T-helper 1 cell treated with Interleukin-12 subunit alpha and Interleukin-12 subunit beta and Interleukin-4 antibody, amounts not matched to agents 30 ng/mL and 1 ng/mL, for 36 hours (primary cell): ENCODE measurements at regions not wholly inside any gene's neighbourhood (a gene's known extent, or its start where the extent isn't known, plus 50 kb on each side); places are given as distances from the start of the nearest gene placed in this dataset.
"Not testable (repeated sequence)": the region's sequence is repeated elsewhere in the genome, so short reads cannot be mapped to it uniquely, and the experiment has no call there.

ENCODE experiments used
- intact Hi-C: fragments of 100-400 bp; cut with micrococcal nuclease; formaldehyde crosslinking; loops from one replicate; pipeline ENCODE4 v1.15.1; 2024

DNA sequence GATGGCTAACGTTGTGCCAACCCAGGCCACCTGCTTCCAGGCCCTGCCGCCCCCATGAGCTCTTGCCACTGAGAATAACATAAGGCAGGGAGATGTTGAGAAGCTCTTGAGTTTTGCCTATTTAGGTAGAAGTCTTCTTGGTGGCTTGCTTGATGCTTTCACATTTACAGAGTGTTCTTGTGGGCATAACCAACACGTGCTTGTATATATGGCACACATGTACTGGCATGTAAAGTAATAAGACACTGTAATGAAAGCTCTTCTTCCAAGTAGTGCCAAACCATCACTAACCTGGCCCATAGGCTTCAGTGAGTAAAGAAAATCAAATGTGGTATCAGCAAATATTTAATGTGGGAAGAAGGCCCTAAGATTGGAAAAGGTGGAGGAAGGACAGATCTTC is 146.9 kb upstream of the CITED2 start:
- intact Hi-C loops, result no loop called here

DNA sequence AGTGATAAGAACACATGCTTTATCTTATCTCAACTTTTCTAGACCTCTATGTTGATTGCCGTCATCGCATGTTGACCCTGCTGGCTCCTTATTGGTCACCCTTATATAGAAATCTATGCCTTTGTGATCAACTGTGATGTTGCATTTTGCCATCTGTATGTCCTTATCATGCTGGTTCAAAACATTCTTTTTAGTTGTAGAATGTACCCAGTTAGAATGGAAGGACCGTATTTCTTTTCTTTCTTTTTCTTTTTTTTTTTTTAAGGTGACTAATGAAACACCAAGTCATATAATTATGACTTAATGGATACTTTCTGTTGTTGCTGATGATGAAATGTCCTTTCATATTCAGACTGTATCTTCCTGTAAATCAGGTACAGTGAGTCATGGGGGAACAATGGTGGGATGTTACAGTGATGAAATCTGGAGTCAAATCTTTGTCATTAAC is 145.9 kb upstream of the CITED2 start:
- intact Hi-C loops, result no loop called here

DNA sequence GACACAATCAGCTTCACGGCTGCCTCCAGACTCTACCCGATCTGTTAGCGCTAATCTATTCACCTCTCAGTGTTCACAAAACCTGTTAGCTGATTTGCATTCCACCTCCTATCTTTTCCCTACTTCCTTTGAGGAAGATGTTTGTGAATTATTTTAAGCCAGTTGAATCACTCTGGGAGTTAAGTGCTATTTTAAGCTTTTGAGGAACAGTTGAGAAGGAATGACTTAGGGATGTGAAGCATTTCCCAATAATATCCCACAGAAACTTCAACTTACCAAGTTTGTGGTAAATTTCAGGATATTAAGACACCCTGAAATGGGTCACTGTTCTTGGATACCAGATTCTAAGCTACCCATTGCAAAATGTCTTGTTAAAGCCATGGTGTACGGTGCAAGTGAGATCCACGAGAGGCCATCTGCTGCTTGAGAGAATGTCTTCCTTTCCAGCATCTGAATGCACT is 145.2 kb upstream of the CITED2 start:
- intact Hi-C loops, result no loop called here

DNA sequence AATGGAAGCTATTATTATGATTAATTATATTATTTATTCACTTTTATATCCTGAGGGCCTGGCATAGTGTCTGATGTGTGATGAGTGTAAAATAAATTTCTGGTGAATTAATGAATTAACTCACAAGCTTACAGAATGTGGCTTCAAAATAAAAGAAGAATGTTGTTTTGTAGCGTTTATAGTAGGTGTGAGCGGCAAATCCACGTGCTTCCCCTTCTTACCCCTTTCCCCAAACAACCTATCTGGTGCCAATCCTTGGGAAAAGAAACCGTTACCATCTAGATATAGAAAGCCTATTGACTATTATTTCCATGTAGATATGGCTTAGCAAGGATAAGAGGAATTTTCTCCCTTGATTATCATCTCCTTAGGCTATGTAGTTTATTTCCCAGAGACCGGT is 144.6 kb upstream of the CITED2 start:
- intact Hi-C loops, result no loop called here

DNA sequence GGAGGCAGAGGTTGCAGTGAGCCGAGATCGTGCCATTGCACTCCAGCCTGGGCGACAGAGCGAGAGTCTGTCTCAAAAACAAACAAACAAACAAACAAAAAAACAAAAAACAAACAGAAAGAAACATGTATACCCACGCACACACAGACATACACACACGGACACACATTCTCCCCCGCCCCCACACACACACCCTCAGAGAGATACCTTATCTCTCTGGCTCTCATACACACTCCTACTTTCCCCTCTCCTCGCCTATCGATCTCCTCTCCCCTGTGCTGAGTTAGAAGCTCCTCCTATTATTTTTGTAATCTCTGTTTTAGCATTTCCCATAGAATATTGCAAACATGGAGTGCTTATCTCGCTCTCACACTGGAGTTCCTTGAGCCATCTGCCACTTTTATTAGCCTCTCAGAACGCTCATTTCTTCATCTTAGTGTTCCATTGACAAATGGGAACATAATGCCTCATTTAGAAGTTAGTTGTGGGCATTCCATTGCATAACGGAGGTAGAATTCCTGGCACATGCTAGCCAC is 144.2 kb upstream of the CITED2 start:
- intact Hi-C loops, result no loop called here

DNA sequence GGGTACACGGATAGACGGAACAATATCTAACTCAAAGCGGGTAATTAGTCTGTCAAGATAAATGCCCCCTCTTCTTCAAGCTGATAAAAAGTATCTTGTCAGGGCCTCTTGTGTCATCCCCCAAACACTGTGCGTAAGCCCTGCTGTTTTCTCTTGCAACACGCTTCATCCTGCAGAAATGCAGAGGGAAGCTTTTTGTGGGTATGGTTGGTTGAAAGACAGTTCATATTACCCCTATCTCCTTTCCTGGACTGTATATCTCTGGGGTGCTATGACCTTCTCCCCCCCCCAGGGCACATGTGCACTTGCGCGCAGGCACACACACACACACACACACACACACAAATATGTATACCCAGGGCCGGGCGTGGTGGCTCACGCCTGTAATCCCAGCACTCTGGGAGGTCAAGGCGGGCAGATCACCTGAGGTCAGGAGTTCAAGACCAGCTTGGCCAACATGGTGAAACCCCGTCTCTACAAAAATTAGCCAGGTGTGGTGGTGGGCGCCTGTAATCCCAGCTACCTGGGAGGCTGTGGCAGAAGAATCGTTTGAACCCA is 143.6 kb upstream of the CITED2 start:
- intact Hi-C loops, result not testable (repeated sequence)

DNA sequence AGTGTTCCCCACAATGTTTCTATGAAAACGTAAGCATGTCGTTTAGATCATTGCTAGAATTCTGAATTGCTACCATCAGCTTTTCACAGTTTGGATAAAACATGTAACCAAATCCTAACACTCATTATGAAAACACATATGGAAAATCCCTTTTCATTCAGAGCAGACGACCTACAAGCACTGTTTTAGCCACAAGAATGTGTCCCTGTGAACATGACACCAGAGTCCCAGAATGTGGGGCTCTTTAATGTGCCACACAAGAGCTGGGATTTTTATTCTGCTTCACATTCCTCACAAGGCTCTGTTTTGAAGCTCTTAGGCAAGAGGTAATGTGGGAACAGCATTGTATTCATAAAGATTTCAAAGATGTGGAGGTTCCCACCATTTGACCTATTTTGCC is 141.1 kb upstream of the CITED2 start:
- intact Hi-C loops, result no loop called here

DNA sequence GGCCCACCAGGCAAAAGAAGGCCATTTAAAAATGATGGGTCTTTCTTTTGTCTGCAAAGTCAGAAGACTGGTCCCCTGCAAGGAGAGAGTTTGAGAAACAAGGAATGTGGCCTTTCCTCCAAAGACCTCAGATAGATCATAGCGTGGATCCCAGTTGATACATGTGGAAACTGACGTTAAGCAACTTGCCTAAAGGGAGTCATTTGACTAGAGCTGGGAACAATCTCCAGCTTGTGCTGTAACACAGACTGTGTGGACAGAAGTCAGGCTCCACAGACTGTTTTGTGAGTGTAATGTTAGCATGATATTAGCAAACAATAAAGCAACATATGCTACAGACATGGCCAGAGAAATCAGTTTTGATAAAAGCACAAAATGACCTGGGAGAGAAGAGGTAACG is 140.4 kb upstream of the CITED2 start:
- intact Hi-C loops, result no loop called here

DNA sequence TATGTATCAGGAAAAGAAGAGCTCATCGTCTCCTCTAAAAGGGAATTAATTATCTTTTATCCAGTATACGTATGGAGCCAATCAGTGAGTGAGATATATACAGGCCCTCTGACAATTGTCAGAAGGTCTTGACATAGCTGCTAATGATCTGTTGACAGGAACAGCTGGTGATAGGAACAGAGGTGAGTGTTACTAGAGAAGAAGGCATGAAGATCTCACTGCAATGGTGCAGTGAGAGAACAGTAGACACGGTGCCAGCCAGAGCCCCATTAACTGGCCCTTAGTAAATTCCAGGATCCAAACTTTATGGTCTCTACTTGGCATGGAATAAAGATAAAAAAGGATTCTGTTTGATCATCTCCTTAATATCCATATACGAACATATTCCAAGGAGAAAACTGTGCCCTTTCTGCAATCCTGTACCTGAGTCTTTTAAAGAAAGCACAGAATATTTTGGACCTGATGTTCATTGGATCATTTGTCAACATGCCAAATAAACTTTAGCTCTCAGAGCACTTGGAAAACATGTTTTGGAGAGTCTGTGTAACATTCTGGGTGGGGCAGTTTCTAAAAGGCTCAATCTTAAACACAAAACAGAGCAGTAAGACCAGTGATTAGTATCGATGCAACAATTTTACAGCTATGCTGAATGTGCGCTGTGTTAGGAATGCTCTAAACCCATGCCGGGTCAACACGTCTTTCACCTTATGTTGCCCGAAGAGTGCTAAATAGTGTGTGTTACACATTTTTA is 135.8 kb upstream of the CITED2 start:
- intact Hi-C loops, result no loop called here

DNA sequence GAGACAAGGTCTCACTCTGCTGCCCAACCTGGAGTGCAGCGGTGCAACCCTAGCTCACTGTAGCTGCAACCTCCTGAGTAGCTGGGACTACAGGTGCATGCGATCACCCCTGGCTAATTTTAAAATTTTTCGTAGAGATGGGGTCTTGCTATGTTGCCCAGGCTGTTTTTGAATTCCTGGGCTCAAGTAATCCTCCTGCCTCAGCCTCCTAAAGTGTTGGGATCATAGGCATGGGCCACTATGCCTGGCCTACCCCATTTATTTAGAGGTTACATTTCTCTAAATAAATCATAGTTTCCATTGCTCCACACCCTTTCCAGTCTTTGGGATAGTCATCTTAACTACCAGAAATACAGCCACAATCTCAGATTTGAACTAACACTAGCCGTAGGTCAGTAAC is 134.7 kb upstream of the CITED2 start:
- intact Hi-C loops, result no loop called here

DNA sequence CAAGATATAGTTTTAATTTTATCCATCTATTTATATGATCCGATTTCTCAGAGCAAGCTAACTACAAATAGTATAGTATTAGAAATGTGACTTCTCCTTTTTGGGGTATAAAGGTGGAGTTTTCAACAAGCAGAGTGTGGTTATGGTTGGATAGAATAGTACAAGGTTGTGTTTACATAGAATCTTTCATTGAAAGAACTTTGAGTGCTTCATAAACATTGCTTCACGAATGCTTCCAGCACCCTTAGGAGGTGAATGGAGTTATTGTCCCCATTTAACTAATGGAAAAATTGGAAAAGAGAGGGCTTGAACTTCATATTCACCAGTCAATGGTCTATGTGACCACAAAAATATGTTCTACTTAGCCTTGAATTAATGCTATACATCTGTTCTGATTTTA is 134.1 kb upstream of the CITED2 start:
- intact Hi-C loops, result no loop called here

DNA sequence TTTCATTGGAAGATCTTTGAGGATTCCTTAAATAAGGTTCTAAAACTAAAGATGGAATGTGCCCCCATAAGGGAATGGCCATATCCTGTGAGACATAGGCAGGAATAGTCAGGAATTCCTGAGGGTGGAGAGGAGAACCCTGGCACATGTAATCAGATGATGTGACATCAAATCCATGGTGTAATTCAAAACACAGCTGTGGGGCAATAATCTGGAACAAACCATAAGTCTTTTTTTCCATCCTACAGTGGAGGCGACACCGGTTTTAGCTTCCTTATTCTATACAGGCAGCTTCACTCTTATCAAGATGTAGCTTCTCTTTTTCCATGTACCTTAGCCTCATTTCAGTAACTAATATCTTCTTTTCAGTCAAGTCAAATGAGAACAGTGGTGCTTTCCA is 133.6 kb upstream of the CITED2 start:
- intact Hi-C loops, result no loop called here

DNA sequence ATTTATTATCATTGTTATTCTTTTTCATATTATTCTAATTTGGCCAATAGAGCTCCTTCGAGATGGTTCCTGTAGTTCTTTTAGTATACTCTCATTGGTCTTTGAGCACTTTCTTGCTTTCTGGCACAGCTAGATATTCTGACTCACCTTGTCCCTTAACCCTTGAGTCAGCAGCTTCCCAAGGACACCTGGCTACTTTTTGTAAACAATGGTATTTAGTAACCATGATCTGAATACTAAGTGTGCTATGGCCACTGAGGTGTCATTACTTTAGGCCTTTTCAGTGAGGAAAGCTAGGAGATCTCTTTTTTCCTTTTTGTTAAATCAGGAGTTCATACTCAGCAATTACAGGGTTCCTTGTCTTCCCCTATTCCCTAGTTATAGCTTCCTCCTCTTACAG is 126.5 kb upstream of the CITED2 start:
- intact Hi-C loops, result no loop called here

DNA sequence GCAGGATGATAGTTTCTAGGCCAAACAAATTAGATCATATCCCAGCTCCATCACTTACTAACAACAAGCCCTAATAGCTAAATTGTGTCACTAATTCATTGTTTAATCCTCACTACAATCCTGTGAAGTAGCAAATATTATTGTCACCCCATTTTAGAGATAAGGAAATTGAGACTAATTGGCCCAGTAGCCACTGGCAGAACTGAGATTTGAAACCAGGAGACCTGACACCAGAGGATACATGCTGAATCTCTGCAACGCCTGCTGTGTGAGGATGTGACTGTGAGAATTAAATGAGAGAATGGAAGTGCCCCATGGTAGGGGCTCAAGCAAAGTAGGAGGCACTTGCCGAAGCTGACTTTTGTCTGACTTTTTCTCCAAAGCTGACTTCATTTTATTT is 124.3 kb upstream of the CITED2 start:
- intact Hi-C loops, result no loop called here

DNA sequence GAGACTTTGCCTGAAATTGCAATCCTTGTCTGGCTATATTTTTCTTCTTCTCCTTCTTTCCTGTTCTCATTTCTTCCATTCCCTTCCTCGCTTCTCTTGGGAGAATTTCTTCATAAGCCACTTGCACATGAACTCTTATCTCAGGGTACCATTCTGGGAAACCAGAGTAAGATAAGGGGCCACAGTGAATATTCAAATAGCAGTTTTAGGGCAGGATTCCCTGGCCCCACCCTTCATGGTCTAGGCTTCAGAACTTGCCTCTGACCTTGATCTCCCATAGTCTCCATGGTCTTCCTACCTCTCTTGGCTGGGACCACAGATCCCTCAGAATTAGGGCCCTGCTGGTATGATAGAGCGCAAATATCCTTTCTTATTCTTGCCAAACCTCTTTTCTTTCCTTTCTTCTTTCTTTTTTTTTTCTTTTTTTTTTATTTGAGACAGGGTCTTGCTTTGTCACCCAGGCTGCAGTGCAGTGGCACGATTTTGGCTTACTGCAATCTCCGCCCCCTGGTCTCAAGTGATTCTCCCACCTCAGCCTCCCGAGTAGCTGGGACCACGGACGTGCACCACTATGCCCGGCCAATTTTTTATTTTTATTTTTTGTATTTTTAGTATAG is 123.0 kb upstream of the CITED2 start:
- intact Hi-C loops, result no loop called here

DNA sequence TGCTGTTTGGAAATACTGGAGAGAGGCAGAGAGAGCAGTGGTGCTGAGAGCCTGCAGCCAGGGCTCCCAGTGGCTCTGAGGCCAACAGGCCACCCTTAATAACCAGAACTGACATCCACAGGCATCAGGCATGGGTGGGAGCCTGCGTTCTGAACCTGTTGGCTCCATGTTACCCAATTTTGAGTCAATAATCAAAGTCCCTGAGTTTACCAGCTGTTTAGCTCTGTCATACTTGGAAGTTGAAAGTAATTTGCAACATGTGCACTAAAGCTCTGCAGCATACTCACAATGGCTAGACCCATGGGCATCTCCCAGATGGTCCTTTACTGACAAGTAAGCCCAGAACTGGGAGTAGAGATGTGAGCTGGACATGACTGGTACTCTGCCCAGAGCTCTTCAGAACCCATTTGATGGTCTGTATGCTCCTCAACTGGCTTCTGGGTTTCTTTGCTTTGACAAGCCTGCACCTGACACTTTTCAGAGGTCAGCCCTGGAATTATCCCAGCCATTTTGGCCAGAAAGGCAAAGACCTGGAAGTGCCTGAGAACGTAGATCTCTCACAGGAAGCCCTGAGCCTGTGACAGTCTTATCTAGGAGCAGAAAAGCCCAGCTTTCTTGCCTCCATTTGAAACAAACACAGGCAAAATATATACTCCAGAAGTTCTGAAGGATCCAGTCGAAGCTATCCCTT is 122.4 kb upstream of the CITED2 start:
- intact Hi-C loops, result no loop called here

DNA sequence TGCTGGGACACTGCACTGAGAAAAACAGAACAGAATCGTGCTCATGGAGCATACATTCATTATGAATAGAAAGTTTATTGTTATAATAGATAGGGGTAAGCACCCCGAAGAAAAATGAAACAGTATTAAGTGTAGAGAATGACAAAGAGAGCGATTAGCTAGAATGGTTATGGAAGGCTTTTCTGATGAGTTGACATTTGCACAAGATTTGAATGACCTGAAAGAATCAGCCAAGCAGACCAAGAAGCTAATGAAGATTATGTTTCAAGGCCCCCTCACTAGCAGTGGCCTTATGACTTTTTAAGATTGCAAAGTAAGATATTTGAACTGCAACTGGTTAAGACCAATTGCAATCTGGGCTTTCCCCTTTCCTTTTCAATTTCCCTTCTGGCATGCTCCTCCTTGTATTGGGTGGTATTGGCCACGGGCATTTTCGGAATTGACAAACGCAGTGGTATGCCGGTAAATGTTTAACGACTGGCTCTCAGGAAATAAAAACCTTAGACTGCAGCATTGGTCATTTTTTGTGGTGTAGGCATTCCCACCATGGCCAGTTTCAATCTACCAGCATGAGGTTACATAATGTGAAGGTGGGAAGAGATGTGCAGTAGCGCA is 120.0 kb upstream of the CITED2 start:
- intact Hi-C loops, result loop anchor here (5.0 kb wide), 1 partner anchor 38 kb away; no protein-coding TSS in a partner anchor

DNA sequence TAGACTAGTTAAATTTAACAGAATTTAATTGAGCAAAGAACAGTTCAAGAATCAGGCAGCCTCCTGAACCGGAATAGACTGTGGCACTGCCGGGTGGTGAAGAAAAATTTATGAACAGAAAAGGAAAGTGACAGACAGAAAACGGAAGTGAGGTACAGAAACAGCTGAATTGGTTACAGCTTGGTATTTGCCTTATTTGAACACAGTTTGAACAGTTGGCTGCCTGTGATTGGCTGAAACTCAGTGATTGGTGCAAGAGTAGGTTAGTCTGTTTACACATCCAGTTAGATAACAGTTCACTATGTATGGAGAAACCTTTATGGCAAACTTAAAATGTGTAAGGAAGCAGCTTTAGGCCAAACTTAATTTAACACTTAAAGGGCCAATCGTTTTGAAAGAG is 116.0 kb upstream of the CITED2 start:
- intact Hi-C loops, result loop anchor here (2.0 to 5.0 kb wide), 2 partner anchors 42 to 116 kb away; partner anchors contain the start of gene CITED2

DNA sequence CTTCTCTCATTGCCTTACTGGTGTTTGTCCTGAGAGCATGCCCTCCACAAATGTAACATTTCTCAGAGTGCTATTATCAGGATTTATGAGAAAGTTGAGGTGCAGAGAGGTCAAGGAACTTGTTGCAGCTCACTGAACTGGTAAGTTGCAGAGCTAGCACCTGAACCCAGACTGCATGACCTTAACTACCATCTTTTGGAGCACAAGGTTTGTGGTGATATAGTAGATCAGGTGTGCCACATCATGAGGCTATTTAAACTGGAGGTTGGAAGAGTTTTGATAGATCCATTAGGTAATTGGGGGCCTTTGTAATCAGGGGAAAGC is 112.0 kb upstream of the CITED2 start:
- intact Hi-C loops, result no loop called here

DNA sequence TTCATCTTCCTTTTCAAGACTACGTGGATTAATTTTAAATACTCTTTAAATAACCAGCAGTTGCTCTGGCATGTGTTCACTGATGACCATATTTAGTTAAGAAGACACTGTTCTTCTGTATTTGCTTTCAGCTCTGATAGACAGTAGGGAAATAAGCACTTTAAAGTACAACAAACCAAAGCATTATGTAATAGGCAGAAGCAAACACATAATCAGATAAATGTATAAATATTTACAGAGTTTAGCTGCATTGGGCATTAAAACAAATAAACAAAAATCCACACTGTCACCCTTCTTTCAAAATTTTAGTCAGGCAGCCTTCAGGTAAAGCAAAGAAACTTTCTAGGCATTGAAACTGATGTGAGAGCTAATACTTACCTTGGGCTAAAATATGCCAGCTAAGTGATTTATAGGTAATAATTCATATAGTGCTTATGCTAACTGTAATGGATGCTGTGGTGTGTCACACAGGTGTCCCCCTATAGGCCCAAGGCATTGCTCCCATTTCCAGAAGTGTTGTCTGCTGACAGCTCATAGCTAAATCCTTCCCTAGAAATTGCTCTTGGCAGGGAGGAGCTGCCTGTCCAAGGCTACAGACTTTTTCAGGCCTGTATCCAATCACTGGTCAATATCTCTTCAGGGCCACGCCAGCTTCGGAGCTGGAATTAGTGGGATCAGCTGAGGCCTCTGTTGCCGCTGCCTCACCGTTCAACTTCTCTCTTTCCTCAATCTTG is 111.5 kb upstream of the CITED2 start:
- intact Hi-C loops, result no loop called here

DNA sequence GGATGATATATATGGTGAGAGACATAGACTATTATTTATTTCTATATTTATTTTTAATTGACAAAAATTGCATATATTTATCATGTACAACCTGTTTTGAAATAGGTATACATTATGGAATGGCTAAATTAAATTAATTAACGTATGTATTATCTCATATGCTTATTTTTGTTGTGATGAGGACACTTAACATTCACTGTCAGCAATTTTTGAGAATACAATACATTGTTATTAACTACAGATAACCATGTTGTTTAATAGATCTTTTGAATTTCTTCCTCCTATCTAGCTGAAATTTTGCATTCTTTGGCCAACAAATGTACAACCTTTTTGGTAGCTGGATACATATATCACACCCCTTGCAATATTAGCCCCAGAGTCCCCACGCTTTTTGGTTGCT is 110.7 kb upstream of the CITED2 start:
- intact Hi-C loops, result no loop called here
